Epithelial cell of proximal tubule (primary cell): ENCODE measurements at regions not wholly inside any gene's neighbourhood (a gene's known extent, or its start where the extent isn't known, plus 50 kb on each side); places are given as distances from the start of the nearest gene placed in this dataset.

ENCODE experiments used
- DNase-seq: peaks from one replicate; pipeline ENCODE4 v3.0.0-alpha.2; 2011; ENCODE audit warnings: low read depth
- H3K4me3 ChIP-seq: 2 replicates; pipeline ENCODE4 v1.5.1; 2011; ENCODE audit warnings: low read depth, mild to moderate bottlenecking, low read length
- TF ChIP-seq, protein P1 (sequence below): conservative IDR thresholded peaks from 2 replicates; pipeline ENCODE4 v1.5.1; 2012; ENCODE audit warnings: low read depth, mild to moderate bottlenecking, low read length

- no peak overlapping the region for H3K4me3 ChIP-seq
- no peak for DNase-seq
- TF ChIP-seq, protein P1, sequence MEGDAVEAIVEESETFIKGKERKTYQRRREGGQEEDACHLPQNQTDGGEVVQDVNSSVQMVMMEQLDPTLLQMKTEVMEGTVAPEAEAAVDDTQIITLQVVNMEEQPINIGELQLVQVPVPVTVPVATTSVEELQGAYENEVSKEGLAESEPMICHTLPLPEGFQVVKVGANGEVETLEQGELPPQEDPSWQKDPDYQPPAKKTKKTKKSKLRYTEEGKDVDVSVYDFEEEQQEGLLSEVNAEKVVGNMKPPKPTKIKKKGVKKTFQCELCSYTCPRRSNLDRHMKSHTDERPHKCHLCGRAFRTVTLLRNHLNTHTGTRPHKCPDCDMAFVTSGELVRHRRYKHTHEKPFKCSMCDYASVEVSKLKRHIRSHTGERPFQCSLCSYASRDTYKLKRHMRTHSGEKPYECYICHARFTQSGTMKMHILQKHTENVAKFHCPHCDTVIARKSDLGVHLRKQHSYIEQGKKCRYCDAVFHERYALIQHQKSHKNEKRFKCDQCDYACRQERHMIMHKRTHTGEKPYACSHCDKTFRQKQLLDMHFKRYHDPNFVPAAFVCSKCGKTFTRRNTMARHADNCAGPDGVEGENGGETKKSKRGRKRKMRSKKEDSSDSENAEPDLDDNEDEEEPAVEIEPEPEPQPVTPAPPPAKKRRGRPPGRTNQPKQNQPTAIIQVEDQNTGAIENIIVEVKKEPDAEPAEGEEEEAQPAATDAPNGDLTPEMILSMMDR: no peak
Observed at GRCh38 chr6:126913651-126914050, 204.8 kb upstream of the RSPO3 start.

DNA sequence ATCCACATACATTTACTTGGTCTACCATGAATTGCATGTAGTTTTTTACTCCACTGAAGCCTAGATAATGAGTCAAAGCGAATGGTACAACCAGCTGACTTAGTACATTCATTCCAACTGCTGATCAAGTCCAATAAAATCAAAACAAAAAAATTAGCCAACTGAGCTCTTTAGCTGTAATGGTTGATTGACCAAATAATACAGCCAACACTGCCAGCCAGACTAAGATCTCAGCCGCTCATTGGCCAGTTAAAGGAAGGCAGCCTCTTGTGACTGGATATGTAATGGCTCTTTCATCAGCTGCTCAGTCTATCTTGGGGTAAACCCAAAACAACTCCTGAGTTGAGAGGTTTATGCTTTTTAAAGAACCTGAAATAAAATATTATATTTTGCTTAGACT lies 204.3 kb upstream of the RSPO3 start:
- DNase-seq: peak; percentile 58
- TF ChIP-seq, protein P1: no peak
- no peak overlapping the region for H3K4me3 ChIP-seq

- no peak overlapping the region for H3K4me3 ChIP-seq
- TF ChIP-seq, protein P1: no peak
- no peak for DNase-seq
Observed at GRCh38 chr6:126914801-126915200, 203.7 kb upstream of the RSPO3 start.

DNA sequence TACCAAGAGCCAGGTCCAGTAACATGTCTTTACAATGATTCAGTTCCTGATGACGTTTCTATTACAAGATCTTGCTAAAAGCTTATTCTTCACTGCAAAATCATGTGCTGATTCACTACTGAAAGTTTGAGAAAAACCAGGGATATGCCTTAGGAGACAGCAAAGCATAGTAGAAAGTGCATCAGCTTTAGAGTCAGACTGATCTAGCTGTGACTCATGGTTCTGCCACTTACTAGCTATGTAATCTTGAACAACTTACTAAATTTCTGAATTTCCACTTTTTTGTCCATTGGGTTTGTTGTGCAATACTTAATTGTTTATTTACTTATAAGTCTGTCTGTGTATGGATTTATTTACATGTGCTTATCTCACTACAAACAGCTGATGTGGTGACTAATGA lies 198.5 kb upstream of the RSPO3 start:
- peak; percentile 80 for DNase-seq
- TF ChIP-seq, protein P1: no peak

GRCh38 chr6:126923807-126924206 lies 194.7 kb upstream of the RSPO3 start:
- TF ChIP-seq, protein P1: no peak
- DNase-seq: no peak
- H3K4me3 ChIP-seq: no peak overlapping the region

More for the DNA sequence above, 198.5 kb upstream of the RSPO3 start:
- H3K4me3 ChIP-seq: no peak overlapping the region

DNA sequence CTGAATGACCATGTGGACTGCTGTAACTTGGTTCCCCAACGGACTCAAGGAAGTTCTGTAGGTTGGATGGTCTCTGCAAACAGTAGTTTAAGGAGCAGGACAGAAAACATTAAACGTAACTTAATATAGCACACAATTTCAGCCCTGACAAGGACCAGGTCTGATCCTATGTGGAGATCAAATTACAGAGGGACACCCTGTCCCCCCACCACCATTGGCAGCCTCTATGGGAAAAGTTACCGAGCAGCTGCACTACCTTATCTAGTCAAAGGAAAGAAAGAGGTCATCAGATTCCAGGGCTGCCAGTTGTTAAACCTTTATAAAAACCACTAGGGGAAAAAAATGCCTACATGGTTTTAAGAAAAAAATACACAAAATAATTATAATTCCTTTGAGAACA lies 191.5 kb upstream of the RSPO3 start:
- no peak for DNase-seq
- TF ChIP-seq, protein P1: no peak
- H3K4me3 ChIP-seq: no peak overlapping the region

GRCh38 chr6:126927841-126928240 lies 190.6 kb upstream of the RSPO3 start:
- DNase-seq: no peak
- TF ChIP-seq, protein P1: no peak
- no peak overlapping the region for H3K4me3 ChIP-seq
